ENCODE measurements at regions not wholly inside any gene's neighbourhood (a gene's known extent, or its start where the extent isn't known, plus 50 kb on each side); places are given as distances from the start of the nearest gene placed in this dataset.

DNA sequence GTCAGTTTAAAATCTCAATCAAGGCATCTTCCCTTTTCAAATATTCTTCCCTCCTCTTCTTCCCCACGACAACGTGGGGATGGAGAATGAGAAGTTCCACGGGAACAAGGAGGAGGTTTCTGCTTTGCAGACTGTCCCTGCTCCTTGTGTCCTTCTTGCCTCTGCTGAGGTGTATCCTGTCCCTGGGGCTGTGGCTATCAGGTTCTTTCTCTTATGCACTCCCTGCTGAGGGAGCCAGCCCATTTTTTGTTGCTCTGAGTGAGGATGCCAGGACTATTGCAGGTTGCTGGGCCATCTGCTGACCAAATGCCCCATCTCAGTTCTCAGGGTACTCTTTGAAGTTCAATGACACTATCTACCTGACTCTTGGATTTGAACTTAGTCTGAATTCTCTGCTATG lies 533.6 kb downstream of the RNF144B start:
- Histone ChIP-seq H3K36me3 (ENCODE audit: insufficient read depth, low read length) (no peaks in the 10 kb centered on the region), H3K27ac (ENCODE audit: low read depth, low read length) (no peak overlapping the region), H3K79me2 (ENCODE audit: control insufficient read depth, insufficient read depth, low read length, unreplicated experiment) (no peaks in the 10 kb centered on the region), H3K4me3 (ENCODE audit: low read depth, low read length) (no peak overlapping the region), H3K4me1 (ENCODE audit: control insufficient read depth, insufficient read depth, low read length, unreplicated experiment) (no peaks in the 10 kb centered on the region), H2AFZ (ENCODE audit: low read length, unreplicated experiment) (no peak overlapping the region), H3K27me3 (ENCODE audit: insufficient read depth, low read length) (no peaks in the 10 kb centered on the region)

DNA sequence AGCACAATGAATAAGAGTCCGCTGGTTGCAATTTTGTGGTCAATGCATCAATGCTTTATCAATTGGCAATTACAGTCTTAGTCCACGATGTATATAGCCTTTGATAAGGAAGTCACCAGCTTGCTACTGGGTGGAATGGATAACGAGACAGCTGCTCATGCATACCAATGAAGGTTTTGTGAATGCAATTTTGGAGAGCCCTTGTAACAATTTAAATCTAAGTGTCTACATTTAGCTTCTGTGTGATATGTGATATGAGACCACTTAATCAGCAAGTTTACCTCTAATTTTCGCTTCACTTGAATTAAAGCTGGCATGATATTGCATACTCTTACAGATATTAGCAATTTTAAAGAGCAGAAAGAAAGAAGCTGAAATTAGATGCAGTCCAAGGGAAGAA lies 543.9 kb downstream of the RNF144B start:
- Histone ChIP-seq H3K79me2 (ENCODE audit: control insufficient read depth, insufficient read depth, low read length, unreplicated experiment) (no peaks in the 10 kb centered on the region), H3K27me3 (ENCODE audit: insufficient read depth, low read length) (no peaks in the 10 kb centered on the region), H3K27ac (ENCODE audit: low read depth, low read length) (no peak overlapping the region), H3K36me3 (ENCODE audit: insufficient read depth, low read length) (no peaks in the 10 kb centered on the region), H2AFZ (ENCODE audit: low read length, unreplicated experiment) (no peak overlapping the region), H3K4me1 (ENCODE audit: control insufficient read depth, insufficient read depth, low read length, unreplicated experiment) (no peaks in the 10 kb centered on the region), H3K4me3 (ENCODE audit: low read depth, low read length) (no peak overlapping the region)

DNA sequence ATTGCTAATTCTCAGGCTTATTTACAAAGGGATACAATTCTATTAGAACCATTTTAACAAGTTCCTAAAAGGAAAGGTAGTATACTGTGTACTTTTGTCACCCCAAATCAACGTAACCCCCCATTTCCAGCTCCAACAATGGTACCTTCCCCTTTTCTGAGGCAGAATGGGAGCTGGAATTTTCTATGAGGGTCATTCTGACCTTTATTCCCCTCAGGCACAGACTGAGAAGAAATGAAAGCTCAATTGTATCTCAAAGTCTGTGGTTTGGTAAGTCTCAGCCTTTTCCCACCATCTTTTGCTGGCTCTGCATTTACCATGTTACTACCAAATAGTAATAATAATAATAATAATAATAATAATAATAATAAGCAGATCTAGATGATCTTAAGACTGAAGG lies 571.0 kb downstream of the RNF144B start:
- Histone ChIP-seq H2AFZ (ENCODE audit: low read length, unreplicated experiment) (no peak overlapping the region), H3K4me3 (ENCODE audit: low read depth, low read length) (no peak overlapping the region), H3K4me1 (ENCODE audit: control insufficient read depth, insufficient read depth, low read length, unreplicated experiment) (no peaks in the 10 kb centered on the region), H3K27ac (ENCODE audit: low read depth, low read length) (no peak overlapping the region), H3K36me3 (ENCODE audit: insufficient read depth, low read length) (no peaks in the 10 kb centered on the region), H3K27me3 (ENCODE audit: insufficient read depth, low read length) (no peaks in the 10 kb centered on the region), H3K79me2 (ENCODE audit: control insufficient read depth, insufficient read depth, low read length, unreplicated experiment) (no peaks in the 10 kb centered on the region)

DNA sequence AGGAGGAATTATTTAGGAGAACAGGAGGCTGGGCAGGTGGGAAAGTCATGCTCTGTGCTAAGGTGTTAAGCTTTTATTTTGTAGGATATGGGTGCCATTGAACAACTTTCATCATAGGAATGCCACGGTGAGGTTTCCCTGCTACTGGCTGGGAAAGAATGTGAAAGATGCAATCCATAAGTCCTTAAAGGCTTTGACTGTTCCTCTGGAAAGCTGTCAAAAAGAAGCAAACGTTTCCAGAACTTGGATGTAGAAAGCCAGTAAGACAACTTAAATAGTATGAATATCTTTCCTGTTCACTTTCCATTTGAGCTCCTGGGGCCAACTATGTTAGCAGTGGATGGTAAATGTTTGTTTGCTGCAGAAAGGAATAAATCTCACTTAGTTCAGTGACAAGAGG lies 574.4 kb downstream of the RNF144B start:
- no peak overlapping the region for H3K27ac ChIP-seq (ENCODE audit: low read depth, low read length)
- no peaks in the 10 kb centered on the region for H3K4me1 ChIP-seq (ENCODE audit: control insufficient read depth, insufficient read depth, low read length, unreplicated experiment)
- no peak overlapping the region for H2AFZ ChIP-seq (ENCODE audit: low read length, unreplicated experiment)
- H3K27me3 ChIP-seq (ENCODE audit: insufficient read depth, low read length), result no peaks in the 10 kb centered on the region
- no peaks in the 10 kb centered on the region for H3K79me2 ChIP-seq (ENCODE audit: control insufficient read depth, insufficient read depth, low read length, unreplicated experiment)
- no peaks in the 10 kb centered on the region for H3K36me3 ChIP-seq (ENCODE audit: insufficient read depth, low read length)
- no peak overlapping the region for H3K4me3 ChIP-seq (ENCODE audit: low read depth, low read length)

DNA sequence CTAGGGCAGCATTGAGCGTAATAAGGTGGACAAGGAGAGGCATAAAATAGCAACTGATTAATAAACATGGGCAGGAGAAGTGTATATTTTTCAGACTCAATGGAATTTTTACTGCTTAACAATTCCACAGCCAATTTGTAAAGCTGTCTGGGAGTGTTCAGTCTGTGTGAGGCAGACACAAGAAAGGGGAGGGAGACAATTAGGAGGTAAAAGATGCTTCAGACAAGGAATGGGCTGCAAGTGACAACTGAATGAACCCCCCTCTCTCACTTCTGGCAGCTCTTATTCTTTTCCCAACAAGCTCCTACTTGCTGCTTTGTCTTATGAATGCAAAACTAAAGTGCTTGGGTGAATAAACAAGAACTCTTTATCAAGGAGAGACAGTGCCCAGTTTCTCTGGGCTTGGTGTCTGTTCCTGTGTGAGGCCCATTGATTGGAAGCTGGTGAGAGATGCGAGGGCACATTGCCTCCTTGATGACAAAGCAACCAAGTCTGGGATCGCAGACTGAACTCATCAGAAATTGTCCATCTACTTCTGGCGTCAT lies 575.3 kb downstream of the RNF144B start:
- Histone ChIP-seq H3K4me3 (ENCODE audit: low read depth, low read length) (no peak overlapping the region), H2AFZ (ENCODE audit: low read length, unreplicated experiment) (no peak overlapping the region), H3K27ac (ENCODE audit: low read depth, low read length) (no peak overlapping the region), H3K4me1 (ENCODE audit: control insufficient read depth, insufficient read depth, low read length, unreplicated experiment) (no peaks in the 10 kb centered on the region), H3K36me3 (ENCODE audit: insufficient read depth, low read length) (no peaks in the 10 kb centered on the region), H3K27me3 (ENCODE audit: insufficient read depth, low read length) (no peaks in the 10 kb centered on the region), H3K79me2 (ENCODE audit: control insufficient read depth, insufficient read depth, low read length, unreplicated experiment) (no peaks in the 10 kb centered on the region)

DNA sequence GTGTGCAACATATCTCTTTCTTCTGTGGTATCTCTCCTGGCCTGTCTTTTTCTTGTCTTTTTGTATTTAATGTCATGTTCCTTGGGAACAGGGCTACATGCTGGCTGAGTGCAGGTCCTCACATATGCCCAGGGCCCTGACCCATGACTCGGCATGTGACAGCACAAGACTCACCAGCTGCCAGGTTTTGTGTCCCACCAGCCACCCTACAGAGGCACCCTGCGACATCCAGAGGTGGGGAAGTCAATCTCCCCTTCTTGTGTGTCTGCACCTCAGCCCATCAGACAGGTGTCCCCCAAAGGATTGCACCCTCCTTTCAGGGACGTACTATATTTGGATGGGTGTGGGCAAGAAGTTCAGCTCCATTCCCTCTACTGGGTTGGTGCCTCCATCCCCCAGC lies 576.3 kb downstream of the RNF144B start:
- H3K4me1 ChIP-seq (ENCODE audit: control insufficient read depth, insufficient read depth, low read length, unreplicated experiment), result no peaks in the 10 kb centered on the region
- no peak overlapping the region for H3K27ac ChIP-seq (ENCODE audit: low read depth, low read length)
- no peak overlapping the region for H3K4me3 ChIP-seq (ENCODE audit: low read depth, low read length)
- H3K79me2 ChIP-seq (ENCODE audit: control insufficient read depth, insufficient read depth, low read length, unreplicated experiment), result no peaks in the 10 kb centered on the region
- H2AFZ ChIP-seq (ENCODE audit: low read length, unreplicated experiment), result no peak overlapping the region
- no peaks in the 10 kb centered on the region for H3K36me3 ChIP-seq (ENCODE audit: insufficient read depth, low read length)
- no peaks in the 10 kb centered on the region for H3K27me3 ChIP-seq (ENCODE audit: insufficient read depth, low read length)

DNA sequence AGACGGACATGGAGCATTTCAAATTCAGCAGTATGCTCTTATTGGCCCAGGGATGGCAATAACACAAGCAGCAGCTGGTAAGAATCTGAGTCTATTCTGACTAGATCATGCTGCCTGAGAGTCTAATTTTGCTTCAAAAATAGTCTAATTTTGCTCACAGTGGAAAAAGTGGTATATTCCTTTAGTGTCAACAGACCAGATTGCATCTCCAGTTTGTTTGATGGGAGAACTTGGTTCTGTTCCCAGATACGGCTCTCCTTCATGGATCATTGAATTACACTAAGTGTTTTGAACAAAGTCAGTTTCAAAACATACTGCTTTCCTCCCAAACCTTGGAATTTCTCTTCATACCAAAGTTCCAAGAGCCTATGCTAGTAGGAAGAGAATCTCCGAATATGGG lies 586.1 kb downstream of the RNF144B start:
- H3K4me1 ChIP-seq (ENCODE audit: control insufficient read depth, insufficient read depth, low read length, unreplicated experiment), result no peaks in the 10 kb centered on the region
- no peak overlapping the region for H3K27ac ChIP-seq (ENCODE audit: low read depth, low read length)
- H3K27me3 ChIP-seq (ENCODE audit: insufficient read depth, low read length), result no peaks in the 10 kb centered on the region
- no peaks in the 10 kb centered on the region for H3K36me3 ChIP-seq (ENCODE audit: insufficient read depth, low read length)
- H3K4me3 ChIP-seq (ENCODE audit: low read depth, low read length), result no peak overlapping the region
- no peaks in the 10 kb centered on the region for H3K79me2 ChIP-seq (ENCODE audit: control insufficient read depth, insufficient read depth, low read length, unreplicated experiment)
- no peak overlapping the region for H2AFZ ChIP-seq (ENCODE audit: low read length, unreplicated experiment)

DNA sequence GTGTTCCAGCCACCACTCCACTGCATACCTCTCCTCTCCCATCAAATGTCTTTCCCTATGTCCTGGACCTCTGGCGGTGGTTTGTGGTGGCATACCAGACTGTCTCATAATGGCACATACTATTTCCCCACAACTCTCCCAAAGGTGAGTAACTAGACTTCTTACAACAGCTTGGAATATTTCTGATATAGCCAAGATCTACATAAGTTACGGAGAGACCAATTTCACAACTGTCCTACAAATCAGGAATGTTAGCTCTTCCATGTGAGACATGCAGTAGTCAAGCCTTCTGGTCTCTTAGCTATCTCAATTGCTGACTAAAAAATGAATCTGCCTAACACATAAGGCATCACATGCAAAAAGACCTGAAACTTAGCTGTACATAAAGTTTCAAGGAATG lies 588.9 kb downstream of the RNF144B start:
- no peak overlapping the region for H2AFZ ChIP-seq (ENCODE audit: low read length, unreplicated experiment)
- no peaks in the 10 kb centered on the region for H3K27me3 ChIP-seq (ENCODE audit: insufficient read depth, low read length)
- H3K4me3 ChIP-seq (ENCODE audit: low read depth, low read length), result no peak overlapping the region

DNA sequence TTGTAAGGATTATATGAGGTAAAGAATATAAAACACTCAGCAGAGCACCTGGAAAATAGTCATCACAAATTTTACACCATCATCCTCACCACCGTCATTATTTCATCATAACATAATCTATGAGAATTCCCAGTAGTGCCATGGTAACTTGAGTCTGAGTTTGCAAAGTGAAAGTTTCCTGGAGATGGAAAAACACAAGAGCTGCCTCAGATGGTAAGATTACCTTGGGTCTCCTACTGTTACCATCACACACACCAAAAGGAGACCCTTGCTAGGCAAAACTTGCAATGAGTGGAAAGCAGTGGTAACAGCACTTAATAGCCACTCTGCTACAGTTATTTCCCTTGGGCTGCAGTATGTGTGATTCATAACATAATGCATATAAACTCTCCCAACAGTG lies 589.8 kb downstream of the RNF144B start:
- Histone ChIP-seq H3K27me3 (ENCODE audit: insufficient read depth, low read length) (no peaks in the 10 kb centered on the region), H3K4me1 (ENCODE audit: control insufficient read depth, insufficient read depth, low read length, unreplicated experiment) (no peaks in the 10 kb centered on the region), H3K79me2 (ENCODE audit: control insufficient read depth, insufficient read depth, low read length, unreplicated experiment) (no peaks in the 10 kb centered on the region), H3K4me3 (ENCODE audit: low read depth, low read length) (no peak overlapping the region), H3K36me3 (ENCODE audit: insufficient read depth, low read length) (no peaks in the 10 kb centered on the region), H2AFZ (ENCODE audit: low read length, unreplicated experiment) (no peak overlapping the region), H3K27ac (ENCODE audit: low read depth, low read length) (no peak overlapping the region)

More for the DNA sequence above, 588.9 kb downstream of the RNF144B start:
- no peaks in the 10 kb centered on the region for H3K4me1 ChIP-seq (ENCODE audit: control insufficient read depth, insufficient read depth, low read length, unreplicated experiment)
- H3K36me3 ChIP-seq (ENCODE audit: insufficient read depth, low read length), result no peaks in the 10 kb centered on the region
- H3K27ac ChIP-seq (ENCODE audit: low read depth, low read length), result no peak overlapping the region
- H3K79me2 ChIP-seq (ENCODE audit: control insufficient read depth, insufficient read depth, low read length, unreplicated experiment), result no peaks in the 10 kb centered on the region

DNA sequence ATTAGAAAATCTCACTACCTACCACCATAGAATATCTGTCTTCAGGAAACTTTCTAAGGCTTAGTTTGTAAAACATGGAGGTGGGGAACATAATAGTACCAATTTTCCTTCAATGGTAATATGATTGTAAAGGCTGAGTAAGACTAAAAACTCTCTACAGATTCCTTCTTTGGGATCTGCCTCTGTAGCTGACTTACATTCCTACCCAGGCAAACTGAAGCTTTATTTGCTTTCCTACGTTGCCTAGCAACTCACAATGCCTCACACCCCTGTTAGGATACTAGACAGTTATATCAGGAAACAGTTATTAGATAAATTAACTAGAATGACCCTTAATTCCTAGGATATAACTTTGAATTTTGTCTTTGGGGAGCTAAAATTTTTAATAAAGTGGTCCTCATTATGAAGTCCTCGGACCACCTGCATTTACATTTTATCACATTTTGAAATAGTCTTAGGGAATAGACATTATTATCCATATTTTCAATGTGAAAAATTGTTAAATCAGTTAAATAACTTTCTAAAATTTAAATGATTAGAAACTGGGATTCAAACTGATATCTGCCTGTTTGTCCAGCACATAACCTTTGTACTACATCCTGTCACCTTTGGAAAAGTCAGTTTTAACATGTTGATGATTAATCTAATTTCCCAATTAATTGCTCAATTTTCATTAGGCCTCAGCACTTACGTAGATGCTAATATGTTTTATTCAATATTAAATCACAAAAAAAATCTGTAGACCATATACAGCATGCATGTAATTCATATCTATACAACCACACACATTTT lies 591.4 kb downstream of the RNF144B start:
- H2AFZ ChIP-seq (ENCODE audit: low read length, unreplicated experiment), result no peak overlapping the region
- no peaks in the 10 kb centered on the region for H3K79me2 ChIP-seq (ENCODE audit: control insufficient read depth, insufficient read depth, low read length, unreplicated experiment)
- no peak overlapping the region for H3K4me3 ChIP-seq (ENCODE audit: low read depth, low read length)
- no peaks in the 10 kb centered on the region for H3K4me1 ChIP-seq (ENCODE audit: control insufficient read depth, insufficient read depth, low read length, unreplicated experiment)
- H3K27ac ChIP-seq (ENCODE audit: low read depth, low read length), result no peak overlapping the region
- H3K27me3 ChIP-seq (ENCODE audit: insufficient read depth, low read length), result no peaks in the 10 kb centered on the region
- H3K36me3 ChIP-seq (ENCODE audit: insufficient read depth, low read length), result no peaks in the 10 kb centered on the region

DNA sequence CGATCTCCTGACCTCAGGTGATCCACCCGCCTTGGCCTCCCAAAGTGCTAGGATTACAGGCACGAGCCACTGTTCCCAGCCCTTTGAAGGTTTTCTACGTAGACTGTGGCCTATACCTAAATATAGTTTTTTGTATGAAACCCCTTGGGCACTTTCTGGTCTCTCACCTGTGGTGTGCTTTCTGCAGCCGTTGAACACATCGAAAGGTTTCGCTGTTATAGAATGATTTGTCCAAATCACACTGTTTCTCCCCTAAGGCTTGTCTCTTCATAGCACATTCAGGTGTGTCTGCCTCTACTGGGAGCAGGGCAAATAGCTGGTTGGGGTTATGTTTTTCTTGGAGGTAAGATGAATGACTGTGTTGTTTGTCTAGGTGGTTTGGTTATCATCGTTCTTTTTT lies 597.9 kb downstream of the RNF144B start:
- Histone ChIP-seq H2AFZ (ENCODE audit: low read length, unreplicated experiment) (no peak overlapping the region), H3K4me1 (ENCODE audit: control insufficient read depth, insufficient read depth, low read length, unreplicated experiment) (no peaks in the 10 kb centered on the region), H3K36me3 (ENCODE audit: insufficient read depth, low read length) (no peaks in the 10 kb centered on the region), H3K27me3 (ENCODE audit: insufficient read depth, low read length) (no peaks in the 10 kb centered on the region), H3K4me3 (ENCODE audit: low read depth, low read length) (no peak overlapping the region), H3K27ac (ENCODE audit: low read depth, low read length) (no peak overlapping the region), H3K79me2 (ENCODE audit: control insufficient read depth, insufficient read depth, low read length, unreplicated experiment) (no peaks in the 10 kb centered on the region)
